ENCODE measurements at regions not wholly inside any gene's neighbourhood (a gene's known extent, or its start where the extent isn't known, plus 50 kb on each side); places are given as distances from the start of the nearest gene placed in this dataset.

GRCh38 chr2:107747964-107748583 lies 78.6 kb upstream of the RGPD4 start:
- no peak for TF ChIP-seq CTCF (IDR thresholded peaks at IDR 0.05)
- no peak for TF ChIP-seq PBX3 (IDR thresholded peaks at IDR 0.05)
- TF ChIP-seq FOXM1 (IDR thresholded peaks at IDR 0.05; ENCODE audit: low read depth) = no peak
- no peak for TF ChIP-seq GABPA (IDR thresholded peaks at IDR 0.05; ENCODE audit: low read depth)
- no peak for TF ChIP-seq EZH2phosphoT487 (IDR thresholded peaks at IDR 0.05; ENCODE audit: borderline replicate concordance, low read depth)
- no peak for TF ChIP-seq YY1 (IDR thresholded peaks at IDR 0.05; ENCODE audit: low read depth)
- TF ChIP-seq EP300 (IDR thresholded peaks at IDR 0.05; ENCODE audit: borderline replicate concordance in 1 of 2, low read depth in 1 of 2, low read length in 1 of 2) = no peak
- TF ChIP-seq NRF1 (IDR thresholded peaks at IDR 0.05; ENCODE audit: low read depth, low read length) = no peak
- TF ChIP-seq MXI1 (IDR thresholded peaks at IDR 0.05; ENCODE audit: low read depth, low read length) = no peak

Data from SK-N-SH (cell line).